GM12865 (cell line): ENCODE measurements at regions not wholly inside any gene's neighbourhood (a gene's known extent, or its start where the extent isn't known, plus 50 kb on each side); places are given as distances from the start of the nearest gene placed in this dataset.

Experiments
- DNase-seq: peaks from one replicate; pipeline ENCODE4 v3.0.0; 2010; ENCODE audit warnings: low read depth
- H3K4me3 ChIP-seq: 2 replicates; pipeline ENCODE4 v1.5.1; 2011; ENCODE audit warnings: mild to moderate bottlenecking, low read depth, low read length, control low read depth
- CTCF ChIP-seq: IDR thresholded peaks from 2 replicates; pipeline ENCODE4 v1.5.1; 2011; ENCODE audit warnings: low read length, control low read depth, low read depth, inconsistent platforms; ENCODE audit not compliant: insufficient read depth; ENCODE audit errors: missing control alignments

- TF ChIP-seq CTCF: no peak
- H3K4me3 ChIP-seq: no peak overlapping the region
- no peak for DNase-seq
These were observed 59.8 kb upstream of the RCBTB2 start for GRCh38 chr13:48592688-48593049.

- no peak for TF ChIP-seq CTCF
- no peak overlapping the region for H3K4me3 ChIP-seq
- no peak for DNase-seq
These were observed 60.2 kb upstream of the CYSLTR2 start for GRCh38 chr13:48593536-48593935.

GRCh38 chr13:48594096-48594815 is 59.5 kb upstream of the CYSLTR2 start:
- no peak for TF ChIP-seq CTCF
- no peak overlapping the region for H3K4me3 ChIP-seq
- peak; percentile 41 for DNase-seq

GRCh38 chr13:48595431-48596429 is 58.0 kb upstream of the CYSLTR2 start:
- TF ChIP-seq CTCF: peak; percentile 62
- peak; percentile 79 for DNase-seq
- no peak overlapping the region for H3K4me3 ChIP-seq

GRCh38 chr13:48600374-48601364 is 53.1 kb upstream of the CYSLTR2 start:
- no peak overlapping the region for H3K4me3 ChIP-seq
- no peak for TF ChIP-seq CTCF
- no peak for DNase-seq

- no peak overlapping the region for H3K4me3 ChIP-seq
- no peak for TF ChIP-seq CTCF
- DNase-seq: no peak
These were observed 51.3 kb upstream of the CYSLTR2 start for GRCh38 chr13:48602296-48603016.
